ENCODE measurements at regions not wholly inside any gene's neighbourhood (a gene's known extent, or its start where the extent isn't known, plus 50 kb on each side); places are given as distances from the start of the nearest gene placed in this dataset.

DNA sequence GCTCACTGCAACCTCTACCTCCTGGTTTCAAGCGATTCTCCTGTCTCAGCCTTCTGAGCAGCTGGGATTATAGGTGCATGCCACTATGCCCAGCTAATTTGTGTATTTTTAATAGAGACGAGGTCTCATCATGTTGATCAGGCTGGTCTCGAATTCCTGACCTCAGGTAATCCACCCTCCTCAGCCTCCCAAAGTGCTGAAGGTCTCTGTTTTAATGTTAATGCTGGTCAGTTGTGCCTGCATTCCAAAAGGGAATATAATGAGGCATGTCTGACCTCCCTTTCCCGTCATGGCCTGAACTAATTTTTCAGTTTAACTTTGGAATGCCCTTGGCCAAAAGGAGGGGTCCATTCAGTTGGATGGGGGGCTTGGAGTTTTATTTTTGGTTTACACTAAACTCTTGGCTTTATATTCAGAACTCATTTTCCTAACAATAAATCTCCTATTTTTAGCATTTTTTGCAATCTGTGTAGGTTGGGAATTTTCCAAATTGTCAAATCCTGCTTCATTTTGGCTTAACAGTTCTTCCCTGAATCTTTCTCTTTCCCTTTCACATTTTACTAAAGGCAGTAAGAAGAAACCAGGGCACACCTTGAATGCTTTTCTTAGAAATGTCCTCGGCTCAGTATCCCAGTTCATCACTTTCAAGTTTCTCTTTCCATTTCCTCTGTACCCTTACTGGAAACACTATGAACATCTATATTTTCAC lies 1175.5 kb downstream of the MAT2B start:
- Histone ChIP-seq H3K9me3 (ENCODE audit: low read length) (peaks cover 52% of the 10 kb centered on the region), H3K27ac (ENCODE audit: extremely low read length, insufficient read depth, low read length) (no peak overlapping the region), H3K36me3 (replicated peaks in 1 of 2; ENCODE audit: control insufficient read depth in 1 of 2, insufficient read depth in 2 of 2, low read length in 2 of 2) (no peaks in the 10 kb centered on the region), H3K4me1 (ENCODE audit: insufficient read depth, low read length) (no peaks in the 10 kb centered on the region), H2AFZ (ENCODE audit: low read length) (no peak overlapping the region), H3K4me2 (ENCODE audit: low read depth, low read length) (no peak overlapping the region), H3K4me3 (replicated peaks in 1 of 3; ENCODE audit: insufficient read depth in 1 of 3, low read depth in 2 of 3, low read length in 3 of 3) (no peak overlapping the region), H3K27me3 (ENCODE audit: control insufficient read depth in 1 of 2, insufficient read depth in 2 of 2, low read length in 2 of 2) (no peaks in the 10 kb centered on the region), H3K9ac (ENCODE audit: insufficient read depth, low read depth, low read length) (no peak overlapping the region), H4K20me1 (ENCODE audit: insufficient read depth, low read length) (no peaks in the 10 kb centered on the region), H3K79me2 (ENCODE audit: insufficient read depth, low read length) (no peaks in the 10 kb centered on the region)
- in situ Hi-C loops (cut with HindIII; ENCODE audit: extremely low pct_ligation_motif_present, low pct_unique_long_range_greater_than_20kb) (no loop called here), intact Hi-C loops (cut with micrococcal nuclease; ENCODE audit: unreplicated experiment) (no loop called here)
- TF ChIP-seq ZNF709 (CRISPR knock-in tag; IDR thresholded peaks at IDR 0.05) (no peak), ISX (CRISPR knock-in tag; conservative IDR thresholded peaks at IDR 0.05) (no peak)
- DNase-seq (ENCODE audit: low spot score) = no peak
- ChIA-PET POLR2A (no interaction called here), CTCF (ENCODE audit: low intra/inter-chr PET ratio, low total read pairs) (no interaction called here)
- FAIRE-seq = no peak
- no TSS peak for BruUV-seq (replicated peaks)
- WGBS (ENCODE audit: low lambda C conversion rate) = 2% methylated on average over 5 of the region's 5 CpGs
- no peak for ATAC-seq

DNA sequence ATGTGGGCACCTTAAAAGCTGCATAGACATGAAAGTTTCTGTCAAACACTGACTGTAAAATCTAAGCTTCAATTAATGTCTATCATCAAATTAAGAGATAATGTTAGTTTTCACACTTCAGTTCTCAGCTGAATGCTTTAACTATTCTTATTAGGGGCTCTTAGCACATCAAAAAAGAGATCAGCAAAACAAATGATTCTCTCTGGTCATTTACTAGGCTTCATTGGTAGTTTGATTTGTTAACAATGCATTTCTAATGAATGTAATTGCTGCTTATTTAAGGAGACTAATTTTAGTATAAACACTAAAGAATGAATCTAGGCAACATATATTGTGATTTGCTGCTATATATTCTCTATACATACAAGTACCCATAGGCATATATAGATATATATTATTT lies 1182.0 kb downstream of the MAT2B start:
- no TSS peak for BruUV-seq (replicated peaks)
- FAIRE-seq (no peak), DNase-seq (ENCODE audit: low spot score) (no peak), ATAC-seq (no peak)
- Histone ChIP-seq H3K9me3 (ENCODE audit: low read length) (peaks cover 39% of the 10 kb centered on the region), H3K4me1 (ENCODE audit: insufficient read depth, low read length) (no peaks in the 10 kb centered on the region), H3K4me3 (replicated peaks in 1 of 3; ENCODE audit: insufficient read depth in 1 of 3, low read depth in 2 of 3, low read length in 3 of 3) (no peak overlapping the region), H3K79me2 (ENCODE audit: insufficient read depth, low read length) (no peaks in the 10 kb centered on the region), H3K27me3 (ENCODE audit: control insufficient read depth in 1 of 2, insufficient read depth in 2 of 2, low read length in 2 of 2) (no peaks in the 10 kb centered on the region; a peak in 1 of 5 replicates), H3K27ac (ENCODE audit: extremely low read length, insufficient read depth, low read length) (no peak overlapping the region), H3K4me2 (ENCODE audit: low read depth, low read length) (no peak overlapping the region), H2AFZ (ENCODE audit: low read length) (no peak overlapping the region), H4K20me1 (ENCODE audit: insufficient read depth, low read length) (no peaks in the 10 kb centered on the region), H3K9ac (ENCODE audit: insufficient read depth, low read depth, low read length) (no peak overlapping the region), H3K36me3 (replicated peaks in 1 of 2; ENCODE audit: control insufficient read depth in 1 of 2, insufficient read depth in 2 of 2, low read length in 2 of 2) (no peaks in the 10 kb centered on the region)
- ChIA-PET CTCF (ENCODE audit: low intra/inter-chr PET ratio, low total read pairs) (no interaction called here), POLR2A (no interaction called here)
- in situ Hi-C loops (cut with HindIII; ENCODE audit: extremely low pct_ligation_motif_present, low pct_unique_long_range_greater_than_20kb) = no loop called here
- TF ChIP-seq, protein P1, sequence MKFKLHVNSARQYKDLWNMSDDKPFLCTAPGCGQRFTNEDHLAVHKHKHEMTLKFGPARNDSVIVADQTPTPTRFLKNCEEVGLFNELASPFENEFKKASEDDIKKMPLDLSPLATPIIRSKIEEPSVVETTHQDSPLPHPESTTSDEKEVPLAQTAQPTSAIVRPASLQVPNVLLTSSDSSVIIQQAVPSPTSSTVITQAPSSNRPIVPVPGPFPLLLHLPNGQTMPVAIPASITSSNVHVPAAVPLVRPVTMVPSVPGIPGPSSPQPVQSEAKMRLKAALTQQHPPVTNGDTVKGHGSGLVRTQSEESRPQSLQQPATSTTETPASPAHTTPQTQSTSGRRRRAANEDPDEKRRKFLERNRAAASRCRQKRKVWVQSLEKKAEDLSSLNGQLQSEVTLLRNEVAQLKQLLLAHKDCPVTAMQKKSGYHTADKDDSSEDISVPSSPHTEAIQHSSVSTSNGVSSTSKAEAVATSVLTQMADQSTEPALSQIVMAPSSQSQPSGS (CRISPR knock-in tag; IDR thresholded peaks at IDR 0.05) = no peak
- TF ChIP-seq ZBTB7A (CRISPR knock-in tag; IDR thresholded peaks at IDR 0.05) = no peak
- TF ChIP-seq ZNF431 (CRISPR knock-in tag; IDR thresholded peaks at IDR 0.05; ENCODE audit: borderline replicate concordance, low read depth) = no peak
- no peak for TF ChIP-seq JUNB (CRISPR knock-in tag; IDR thresholded peaks at IDR 0.05; ENCODE audit: borderline replicate concordance)
- TF ChIP-seq, protein P2, sequence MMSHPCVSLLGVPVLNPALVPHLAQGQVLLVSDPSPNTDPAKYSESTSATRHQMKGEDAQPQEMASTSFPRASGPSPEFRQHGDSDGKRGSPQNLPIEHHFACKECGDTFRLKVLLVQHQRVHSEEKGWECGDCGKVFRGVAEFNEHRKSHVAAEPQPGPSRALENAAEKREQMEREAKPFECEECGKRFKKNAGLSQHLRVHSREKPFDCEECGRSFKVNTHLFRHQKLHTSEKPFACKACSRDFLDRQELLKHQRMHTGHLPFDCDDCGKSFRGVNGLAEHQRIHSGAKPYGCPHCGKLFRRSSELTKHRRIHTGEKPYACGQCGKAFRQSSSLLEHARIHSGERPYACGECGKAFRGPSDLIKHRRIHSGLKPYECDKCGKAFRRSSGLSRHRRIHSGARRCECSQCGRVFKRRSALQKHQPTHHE (CRISPR knock-in tag; IDR thresholded peaks at IDR 0.05; ENCODE audit: borderline replicate concordance) = no peak
- no peak for TF ChIP-seq ZNF850 (CRISPR knock-in tag; conservative IDR thresholded peaks at IDR 0.05)
- no peak for TF ChIP-seq FOXO1 (CRISPR knock-in tag; IDR thresholded peaks at IDR 0.05)
- no peak for TF ChIP-seq TBP (CRISPR knock-in tag; IDR thresholded peaks at IDR 0.05)
- no peak for TF ChIP-seq ZNF260 (CRISPR knock-in tag; IDR thresholded peaks at IDR 0.05; ENCODE audit: borderline replicate concordance, low read depth)
- no peak for TF ChIP-seq ZBTB7B (CRISPR knock-in tag; IDR thresholded peaks at IDR 0.05)
- no peak for TF ChIP-seq IRX3 (CRISPR knock-in tag; IDR thresholded peaks at IDR 0.05; ENCODE audit: borderline replicate concordance, low read depth)
- TF ChIP-seq MED8 (CRISPR knock-in tag; IDR thresholded peaks at IDR 0.05; ENCODE audit: insufficient replicate concordance) = no peak
- TF ChIP-seq RARG (CRISPR knock-in tag; IDR thresholded peaks at IDR 0.05; ENCODE audit: low read depth) = no peak
- no peak for TF ChIP-seq ZNF367 (CRISPR knock-in tag; IDR thresholded peaks at IDR 0.05; ENCODE audit: borderline replicate concordance)
- TF ChIP-seq ARNT2 (CRISPR knock-in tag; IDR thresholded peaks at IDR 0.05; ENCODE audit: low read depth) = no peak
- intact Hi-C loops (cut with micrococcal nuclease; ENCODE audit: unreplicated experiment) = no loop called here
